Non-pigmented ciliary epithelial cell (primary cell): ENCODE measurements at regions not wholly inside any gene's neighbourhood (a gene's known extent, or its start where the extent isn't known, plus 50 kb on each side); places are given as distances from the start of the nearest gene placed in this dataset.
"Not testable (repeated sequence)": the region's sequence is repeated elsewhere in the genome, so short reads cannot be mapped to it uniquely, and the experiment has no call there.

Experiments used
- DNase-seq: peaks from one replicate; pipeline ENCODE4 v3.0.0-alpha.2; 2010; ENCODE audit warnings: low read depth

- no peak for DNase-seq
Measured at GRCh38 chr10:30560326-30560725, 69.2 kb downstream of the LYZL2 start.

GRCh38 chr10:30559180-30559579 lies 70.4 kb downstream of the LYZL2 start:
- no peak for DNase-seq

- no peak for DNase-seq
Measured at GRCh38 chr10:30558411-30558810, 71.1 kb downstream of the LYZL2 start.

- DNase-seq, result peak; percentile 14
Measured at GRCh38 chr10:30557884-30558283, 71.7 kb downstream of the LYZL2 start.

- no peak for DNase-seq
Measured at GRCh38 chr10:30556189-30556588, 73.4 kb downstream of the LYZL2 start.

GRCh38 chr10:30555465-30555864 lies 74.1 kb downstream of the LYZL2 start:
- no peak for DNase-seq

GRCh38 chr10:30554440-30554825 lies 75.1 kb downstream of the LYZL2 start:
- no peak for DNase-seq

GRCh38 chr10:30553626-30554439 lies 75.7 kb downstream of the LYZL2 start:
- no peak for DNase-seq

GRCh38 chr10:30553018-30553625 lies 76.4 kb downstream of the LYZL2 start:
- DNase-seq, result no peak

- no peak for DNase-seq
Measured at GRCh38 chr10:30550967-30551815, 78.4 kb downstream of the LYZL2 start.

- not testable (repeated sequence) for DNase-seq
Measured at GRCh38 chr10:30549134-30549687, 80.3 kb downstream of the LYZL2 start.

- DNase-seq, result no peak
Measured at GRCh38 chr10:30546511-30546910, 83.0 kb downstream of the LYZL2 start.

- no peak for DNase-seq
Measured at GRCh38 chr10:30542895-30543288, 86.7 kb downstream of the LYZL2 start.

GRCh38 chr10:30542001-30542894 lies 87.3 kb downstream of the LYZL2 start:
- DNase-seq, result no peak

- DNase-seq, result no peak
Measured at GRCh38 chr10:30540276-30540675, 89.3 kb downstream of the LYZL2 start.

GRCh38 chr10:30538086-30538485 lies 91.5 kb downstream of the LYZL2 start:
- DNase-seq, result no peak

- DNase-seq, result no peak
Measured at GRCh38 chr10:30537586-30537985, 92.0 kb downstream of the LYZL2 start.

- not testable (repeated sequence) for DNase-seq
Measured at GRCh38 chr10:30537158-30537557, 92.4 kb downstream of the LYZL2 start.

GRCh38 chr10:30536578-30536977 lies 93.0 kb downstream of the LYZL2 start:
- DNase-seq, result no peak

- DNase-seq, result no peak
Measured at GRCh38 chr10:30535677-30536076, 93.9 kb downstream of the LYZL2 start.

GRCh38 chr10:30534465-30535144 lies 94.9 kb downstream of the LYZL2 start:
- peak; percentile 32 for DNase-seq
